ENCODE measurements at regions not wholly inside any gene's neighbourhood (a gene's known extent, or its start where the extent isn't known, plus 50 kb on each side); places are given as distances from the start of the nearest gene placed in this dataset.

- no peak overlapping the region for H3K4me3 ChIP-seq (ENCODE audit: low read depth, low read length)
- TF ChIP-seq CTCF (IDR thresholded peaks at IDR 0.05; ENCODE audit: low read depth, low read length), result no peak
These were observed 635.3 kb downstream of the INHBA start for GRCh38 chr7:41067576-41067975.

DNA sequence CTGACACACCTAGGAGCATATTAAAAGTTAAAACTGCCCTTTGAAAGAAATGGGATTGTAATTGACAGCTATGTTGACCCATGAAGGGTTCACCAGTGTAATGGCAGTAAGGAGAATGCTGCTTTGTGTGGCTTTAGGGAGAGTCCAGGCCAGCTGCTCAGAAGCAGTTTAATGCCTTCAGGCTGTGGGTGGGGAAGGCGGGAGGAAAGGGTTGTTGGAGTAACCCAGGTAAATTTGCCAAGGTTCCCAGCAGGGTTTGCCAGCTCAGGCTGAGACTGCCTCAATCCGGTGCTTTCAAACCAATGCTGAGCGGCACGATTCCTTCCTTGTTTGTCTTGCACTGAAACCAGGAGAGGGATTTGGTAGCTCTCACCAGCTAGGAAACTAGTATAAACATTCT is 637.2 kb downstream of the INHBA start:
- no peak overlapping the region for H3K4me3 ChIP-seq (ENCODE audit: low read depth, low read length)
- no peak for TF ChIP-seq CTCF (IDR thresholded peaks at IDR 0.05; ENCODE audit: low read depth, low read length)

- no peak overlapping the region for H3K4me3 ChIP-seq (ENCODE audit: low read depth, low read length)
- TF ChIP-seq CTCF (IDR thresholded peaks at IDR 0.05; ENCODE audit: low read depth, low read length), result no peak
These were observed 639.8 kb downstream of the INHBA start for GRCh38 chr7:41063116-41063515.

GRCh38 chr7:41060796-41061195 is 642.1 kb downstream of the INHBA start:
- TF ChIP-seq CTCF (IDR thresholded peaks at IDR 0.05; ENCODE audit: low read depth, low read length), result no peak
- H3K4me3 ChIP-seq (ENCODE audit: low read depth, low read length), result no peak overlapping the region

DNA sequence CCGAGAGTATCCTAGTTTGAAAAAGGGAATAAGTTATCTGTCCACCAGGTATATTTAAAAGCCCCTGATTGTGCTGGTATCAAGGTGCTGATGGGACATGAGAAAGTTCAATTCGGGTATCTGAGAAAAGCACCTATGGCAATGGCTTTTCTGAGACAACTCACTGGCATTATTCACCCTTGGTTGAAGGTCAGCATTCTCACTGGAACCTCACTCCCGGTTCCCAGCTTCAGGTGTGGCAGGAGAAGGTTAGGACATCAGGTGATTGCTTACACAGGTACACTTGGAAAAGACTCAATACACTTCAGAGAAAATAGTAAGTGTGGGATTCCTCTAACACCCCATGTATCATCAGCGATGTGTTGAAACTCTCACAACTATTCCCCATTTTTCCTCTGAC is 643.1 kb downstream of the INHBA start:
- H3K4me3 ChIP-seq (ENCODE audit: low read depth, low read length), result no peak overlapping the region
- no peak for TF ChIP-seq CTCF (IDR thresholded peaks at IDR 0.05; ENCODE audit: low read depth, low read length)

GRCh38 chr7:41058986-41059741 is 643.7 kb downstream of the INHBA start:
- no peak for TF ChIP-seq CTCF (IDR thresholded peaks at IDR 0.05; ENCODE audit: low read depth, low read length)
- H3K4me3 ChIP-seq (ENCODE audit: low read depth, low read length), result no peak overlapping the region

- TF ChIP-seq CTCF (IDR thresholded peaks at IDR 0.05; ENCODE audit: low read depth, low read length), result no peak
- H3K4me3 ChIP-seq (ENCODE audit: low read depth, low read length), result no peak overlapping the region
These were observed 647.8 kb downstream of the INHBA start for GRCh38 chr7:41054960-41055661.

Measured in WI38 (cell line).